Fibroblast of gingiva (primary cell): ENCODE measurements at regions not wholly inside any gene's neighbourhood (a gene's known extent, or its start where the extent isn't known, plus 50 kb on each side); places are given as distances from the start of the nearest gene placed in this dataset.
"Not testable (repeated sequence)": the region's sequence is repeated elsewhere in the genome, so short reads cannot be mapped to it uniquely, and the experiment has no call there.

Experiments used
- DNase-seq: peaks from one replicate; pipeline ENCODE4 v3.0.0-alpha.2; 2011; ENCODE audit warnings: low read depth

DNA sequence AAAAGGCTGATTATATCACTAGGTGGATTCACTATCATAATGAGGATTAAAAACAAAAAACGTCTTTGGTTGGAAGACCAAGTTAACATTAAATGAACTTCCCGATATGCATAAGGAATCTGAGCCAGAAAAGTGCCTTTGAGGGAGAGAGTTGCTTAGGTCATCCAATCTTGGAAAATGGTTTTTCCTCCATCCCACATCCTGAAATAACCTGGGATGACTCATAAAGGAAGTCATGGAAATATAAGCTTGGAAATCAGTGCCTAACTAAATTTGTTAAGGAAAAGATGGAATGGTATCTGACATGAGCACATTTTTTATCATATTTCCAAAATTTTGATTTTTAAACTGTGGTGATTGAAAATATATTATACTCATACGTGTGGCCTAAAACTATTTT lies 66.0 kb downstream of the KBTBD8 start:
- no peak for DNase-seq

DNA sequence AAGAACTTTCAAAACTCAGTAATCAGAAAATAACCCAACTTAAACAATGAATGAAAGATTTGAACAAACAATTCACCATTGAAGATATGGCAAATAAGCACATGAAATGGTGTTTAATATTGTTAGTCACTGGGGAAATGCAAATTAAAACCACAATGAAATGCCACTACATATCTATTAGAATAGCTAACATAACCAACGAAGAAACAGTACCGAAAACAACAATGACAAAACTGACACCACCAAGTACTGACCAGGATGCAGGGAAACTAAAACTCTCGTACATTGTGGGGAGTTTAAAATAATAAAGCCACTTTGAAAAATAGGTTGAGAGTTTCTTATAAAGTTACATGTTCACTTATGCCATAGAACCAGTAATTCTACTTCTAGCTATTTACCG lies 69.1 kb downstream of the KBTBD8 start:
- no peak for DNase-seq

DNA sequence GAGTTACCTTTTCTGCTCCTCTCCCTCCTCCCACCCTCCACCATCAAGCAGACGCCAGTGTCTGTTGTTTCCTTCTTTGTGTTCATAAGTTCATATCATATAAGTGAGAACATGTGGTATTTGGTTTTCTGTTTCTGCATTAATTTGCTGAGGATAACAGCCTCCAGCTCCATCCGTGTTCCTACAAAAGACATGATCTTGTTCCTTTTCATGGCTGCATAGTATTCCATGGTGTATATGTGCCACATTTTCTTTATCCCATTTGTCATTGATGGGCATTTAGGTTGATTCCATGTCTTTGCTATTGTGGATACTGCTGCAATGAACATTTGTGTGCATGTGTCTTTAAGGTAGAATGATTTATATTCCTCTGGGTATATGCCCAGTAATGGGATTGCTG lies 74.5 kb downstream of the KBTBD8 start:
- DNase-seq = not testable (repeated sequence)

DNA sequence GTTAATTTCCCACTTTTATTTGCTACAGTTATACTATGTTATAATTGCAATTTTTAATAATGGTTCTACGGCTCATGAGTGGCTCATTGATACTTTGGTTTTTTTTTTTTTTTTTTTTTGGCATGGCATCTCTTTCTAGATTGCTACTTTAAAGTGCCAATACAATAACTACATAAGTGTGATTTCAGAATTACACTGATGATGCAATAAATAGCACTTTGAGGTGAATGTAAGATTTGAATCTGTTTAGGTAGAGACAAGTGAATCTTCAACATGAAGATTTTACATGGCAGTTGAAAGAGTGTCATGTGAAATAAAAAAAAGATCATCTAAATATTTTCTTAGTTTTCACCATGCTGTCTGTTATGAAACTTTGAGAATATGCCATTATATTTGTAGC lies 75.7 kb downstream of the KBTBD8 start:
- no peak for DNase-seq

DNA sequence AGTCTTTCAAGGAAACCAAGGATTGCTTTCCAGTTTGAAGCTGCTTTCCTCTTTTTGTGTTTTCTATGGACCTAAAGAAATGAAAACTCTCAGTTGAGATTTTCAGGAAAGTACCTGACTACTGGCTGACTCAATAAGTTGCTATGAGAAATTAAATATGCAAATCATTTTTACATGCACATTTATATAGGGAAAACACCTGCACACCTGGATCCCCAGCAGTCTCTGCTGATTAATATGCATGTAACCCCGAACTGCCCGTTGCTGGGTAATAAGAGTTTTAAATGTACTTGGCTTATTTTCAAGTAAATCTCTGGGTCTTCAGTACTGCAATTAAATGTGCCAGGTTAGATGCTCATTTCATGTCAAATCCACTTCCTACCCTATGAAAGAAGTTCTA lies 77.2 kb downstream of the KBTBD8 start:
- no peak for DNase-seq

DNA sequence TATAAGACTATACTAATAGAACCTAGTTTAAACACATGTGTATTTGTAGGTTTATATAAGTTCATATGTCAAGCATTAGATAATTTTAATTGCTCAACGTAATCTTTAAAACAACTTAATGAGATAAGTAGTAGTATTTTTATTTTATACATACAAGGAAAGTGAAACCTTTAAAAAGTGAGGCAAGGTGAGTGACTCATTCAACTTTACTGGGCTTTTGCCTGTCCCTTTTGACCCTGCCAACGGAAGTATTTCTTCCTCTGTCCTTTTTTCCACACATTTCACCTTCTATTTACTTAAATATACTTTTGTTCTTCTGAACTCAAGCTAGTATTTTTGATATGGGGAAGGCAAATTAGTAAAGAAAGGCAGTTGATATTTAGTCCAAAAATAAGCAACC lies 78.5 kb downstream of the KBTBD8 start:
- no peak for DNase-seq

DNA sequence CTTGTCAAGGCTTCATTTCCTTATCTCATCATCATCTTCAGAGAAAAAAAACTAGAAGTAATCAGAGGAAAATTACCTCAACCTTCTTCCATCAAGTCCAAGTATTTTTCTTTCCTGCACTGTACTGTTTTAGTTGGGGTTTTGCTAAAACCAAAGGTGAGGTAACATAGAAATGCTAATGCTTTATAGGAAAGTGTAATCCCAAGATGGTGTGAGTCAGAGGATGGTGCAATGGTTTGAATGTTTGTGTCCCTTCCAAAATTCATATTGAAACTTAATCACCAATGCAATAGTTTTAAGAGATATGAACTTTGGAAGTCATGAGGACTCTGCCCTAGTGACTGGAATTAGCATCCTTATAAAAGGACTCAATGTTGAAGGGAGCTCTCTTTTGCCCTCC lies 79.5 kb downstream of the KBTBD8 start:
- peak; percentile 59 for DNase-seq

DNA sequence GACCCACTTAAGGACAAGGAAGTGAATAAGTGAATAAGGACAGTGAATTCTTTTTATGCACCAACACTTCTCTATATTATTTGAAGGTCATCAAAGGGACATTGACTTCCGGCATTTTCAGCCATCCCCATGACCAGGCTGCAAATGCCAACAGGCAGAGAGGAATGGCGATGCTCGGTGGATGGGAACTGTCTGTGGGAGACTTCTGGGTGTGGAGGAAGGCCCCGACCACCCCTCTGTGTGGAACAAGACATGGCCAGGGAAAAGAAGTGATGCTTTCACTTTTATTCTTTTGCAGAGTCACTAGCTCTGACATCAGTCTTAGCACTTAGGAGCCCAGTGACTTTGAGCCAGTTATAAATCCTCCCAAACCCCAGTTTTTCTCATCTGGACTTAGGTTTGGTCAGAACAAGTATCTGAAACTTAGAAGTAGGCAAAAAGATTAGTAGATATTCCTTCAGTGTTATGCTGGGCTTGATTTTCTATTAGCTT lies 84.5 kb downstream of the KBTBD8 start:
- DNase-seq = no peak

DNA sequence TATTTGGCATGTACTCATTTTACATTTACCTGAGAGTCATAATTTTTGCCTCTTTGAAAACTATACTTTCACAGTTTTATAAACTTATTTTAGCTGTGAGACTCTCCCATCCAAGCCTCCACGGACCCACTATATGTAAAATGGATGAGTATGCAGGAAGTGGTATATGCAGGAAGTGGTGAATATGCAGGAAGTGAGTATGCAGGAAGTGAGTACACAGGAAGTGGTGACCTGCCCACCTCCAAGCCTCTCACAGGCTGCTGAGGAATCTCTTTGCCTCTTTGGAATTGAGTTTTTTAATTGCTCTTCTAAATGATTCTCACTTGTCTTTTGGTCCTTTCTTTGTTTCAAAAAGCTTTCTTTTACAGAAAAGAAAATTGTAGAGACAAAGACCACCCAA lies 85.2 kb downstream of the KBTBD8 start:
- DNase-seq = no peak

DNA sequence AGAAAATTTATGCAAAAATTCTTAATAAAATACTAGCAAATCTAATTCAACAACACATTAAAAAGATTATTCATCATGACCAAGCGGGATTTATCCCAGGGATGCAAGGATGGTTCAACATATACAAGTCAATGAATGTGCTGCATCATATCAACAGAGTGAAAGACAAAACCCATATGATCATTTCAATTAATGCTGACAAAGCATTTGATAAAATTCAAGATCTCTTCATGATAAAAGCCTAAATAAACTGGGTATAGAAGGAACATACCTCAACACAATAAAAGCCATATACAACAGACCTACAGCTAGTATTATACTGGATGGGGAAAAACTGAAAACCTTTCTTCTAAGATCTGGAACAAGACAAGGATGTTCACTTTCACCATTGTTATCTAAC lies 89.7 kb downstream of the KBTBD8 start:
- no peak for DNase-seq

DNA sequence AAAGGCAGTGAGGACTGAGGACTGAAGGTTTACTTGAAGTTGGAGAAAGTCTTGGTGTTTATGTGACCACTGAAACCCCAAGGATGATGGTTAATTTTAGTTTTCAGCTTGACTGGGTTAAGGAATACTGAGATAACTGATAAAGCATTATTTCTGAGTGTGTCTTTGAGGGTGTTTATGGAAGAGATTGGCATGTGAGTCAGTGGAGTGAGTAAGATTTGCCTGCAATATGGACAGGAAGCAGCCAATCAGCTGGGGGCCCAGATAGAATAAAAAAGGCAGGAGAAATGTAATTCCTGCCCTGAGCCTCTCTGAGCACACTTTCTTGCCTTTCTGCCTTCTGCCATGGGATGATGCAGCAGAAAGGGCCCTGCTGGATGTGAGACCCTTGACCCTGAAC lies 92.4 kb downstream of the KBTBD8 start:
- peak; percentile 19 for DNase-seq

DNA sequence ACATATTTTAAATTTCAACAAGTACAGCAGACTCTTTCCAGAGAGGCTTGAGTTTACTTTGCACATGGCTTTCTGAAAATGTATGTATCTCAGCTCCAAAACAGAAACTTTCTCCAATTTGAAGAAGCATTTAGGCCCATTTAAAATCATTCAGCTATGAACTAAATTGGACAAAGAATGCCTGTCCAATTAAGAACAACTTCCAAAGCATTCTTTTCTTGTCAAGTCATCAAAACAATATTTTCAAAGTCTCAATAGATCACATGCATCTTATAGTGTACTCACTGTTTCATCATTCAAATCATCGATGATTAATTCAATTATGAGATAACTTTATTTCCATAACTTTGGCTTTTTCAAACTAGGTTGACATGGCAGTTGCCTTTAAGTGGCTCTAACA lies 95.2 kb downstream of the KBTBD8 start:
- no peak for DNase-seq

DNA sequence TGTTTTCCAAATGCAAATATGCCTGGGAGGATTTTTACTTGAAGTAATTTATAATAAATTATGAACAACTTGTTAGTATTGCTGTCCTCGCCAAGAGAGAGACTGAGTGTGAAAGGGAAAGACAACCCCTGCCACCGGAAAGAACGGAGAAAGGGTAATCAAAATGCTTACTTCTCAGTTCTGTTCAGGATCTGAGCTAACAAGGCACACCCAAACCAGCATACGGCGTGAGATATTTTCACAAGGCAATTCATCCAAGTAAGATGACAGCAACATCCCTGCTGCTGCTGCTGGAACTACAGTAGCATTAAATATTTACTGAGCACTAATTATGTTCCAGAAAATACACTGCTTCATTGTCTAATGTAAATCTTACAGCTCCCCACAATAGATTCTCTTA lies 96.1 kb downstream of the KBTBD8 start:
- DNase-seq = no peak

DNA sequence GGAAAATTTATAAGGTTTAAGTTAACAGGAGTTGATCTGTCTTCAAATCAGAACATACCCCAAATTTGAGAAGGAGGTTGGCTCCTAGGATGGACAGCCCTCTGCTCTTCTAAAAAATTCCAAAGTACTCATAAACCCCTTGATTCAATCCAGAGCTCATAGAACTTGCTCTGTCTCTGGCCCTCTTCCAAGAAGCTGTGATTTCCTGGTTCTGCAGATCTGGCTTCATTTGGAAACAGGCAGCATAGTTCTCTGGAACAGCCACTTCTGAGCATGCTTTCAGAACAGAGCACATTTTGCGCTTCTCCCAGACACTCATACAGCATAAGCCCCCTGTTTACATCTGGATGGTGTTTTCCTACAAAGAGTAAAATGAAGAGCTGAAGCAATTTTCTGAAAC lies 96.7 kb downstream of the KBTBD8 start:
- peak; percentile 13 for DNase-seq

DNA sequence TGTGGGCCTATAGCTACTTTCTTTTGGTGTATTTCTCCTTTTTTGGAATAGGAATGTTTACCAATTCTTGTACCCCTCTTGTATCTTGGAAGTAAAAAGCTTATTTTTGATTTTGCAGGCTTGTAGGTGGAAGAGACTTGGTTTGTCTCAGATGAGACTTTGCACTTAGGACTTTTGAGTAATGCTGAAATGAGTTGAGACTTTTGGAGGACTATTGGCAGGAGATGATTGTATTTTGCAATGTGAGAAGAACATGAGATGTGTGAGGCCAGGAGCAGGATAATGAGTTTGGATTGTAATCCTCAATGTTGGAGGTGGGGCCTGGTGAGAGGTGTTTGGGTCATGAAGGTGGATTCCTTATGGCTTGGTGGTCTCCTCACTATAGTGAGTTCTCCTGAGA lies 106.3 kb downstream of the KBTBD8 start:
- no peak for DNase-seq

DNA sequence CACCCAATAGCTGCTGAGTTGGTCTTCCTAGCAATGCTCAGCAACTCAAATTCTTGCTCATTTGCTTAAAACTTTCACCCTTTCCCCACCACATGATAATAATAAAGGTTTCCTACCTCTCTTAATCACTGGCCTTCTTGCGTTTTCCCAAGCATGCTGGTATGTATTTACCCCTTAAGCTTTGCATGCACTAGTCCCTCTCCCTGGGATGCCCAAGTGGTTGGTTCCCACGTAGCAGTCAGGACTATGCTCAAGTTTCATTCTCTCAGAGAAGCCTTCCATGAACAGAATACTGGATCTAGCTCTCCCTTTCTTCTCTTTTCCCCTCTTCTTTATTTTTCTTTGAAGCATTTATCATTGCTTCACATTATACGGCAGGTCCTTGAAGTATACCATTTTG lies 108.8 kb downstream of the KBTBD8 start:
- no peak for DNase-seq

DNA sequence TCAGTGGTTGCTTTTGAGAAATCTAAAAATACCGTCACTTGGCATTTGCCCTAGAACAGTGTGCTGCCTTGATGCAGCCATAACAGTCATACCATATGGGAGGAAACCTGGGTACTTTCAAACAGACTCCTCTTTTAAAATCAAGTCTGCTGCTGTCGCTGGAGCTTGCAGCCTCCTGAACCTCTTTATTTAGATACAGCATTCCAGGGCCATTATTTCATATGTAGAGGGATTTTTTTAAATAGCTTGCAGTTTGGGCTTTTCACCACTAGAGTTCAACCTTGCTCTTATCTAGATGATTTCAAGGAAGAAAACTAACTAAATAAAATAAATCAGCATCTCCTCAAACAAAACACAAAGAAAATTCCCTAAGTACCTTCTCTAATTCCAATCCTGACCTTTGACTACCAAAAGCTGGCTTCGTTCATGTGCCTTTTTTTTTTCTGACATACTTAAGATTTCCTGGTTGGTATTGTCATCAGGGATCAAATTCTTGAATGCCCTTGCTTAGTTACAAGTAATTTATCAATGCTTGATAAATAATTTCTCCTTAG lies 111.6 kb downstream of the KBTBD8 start:
- peak; percentile 63 for DNase-seq

DNA sequence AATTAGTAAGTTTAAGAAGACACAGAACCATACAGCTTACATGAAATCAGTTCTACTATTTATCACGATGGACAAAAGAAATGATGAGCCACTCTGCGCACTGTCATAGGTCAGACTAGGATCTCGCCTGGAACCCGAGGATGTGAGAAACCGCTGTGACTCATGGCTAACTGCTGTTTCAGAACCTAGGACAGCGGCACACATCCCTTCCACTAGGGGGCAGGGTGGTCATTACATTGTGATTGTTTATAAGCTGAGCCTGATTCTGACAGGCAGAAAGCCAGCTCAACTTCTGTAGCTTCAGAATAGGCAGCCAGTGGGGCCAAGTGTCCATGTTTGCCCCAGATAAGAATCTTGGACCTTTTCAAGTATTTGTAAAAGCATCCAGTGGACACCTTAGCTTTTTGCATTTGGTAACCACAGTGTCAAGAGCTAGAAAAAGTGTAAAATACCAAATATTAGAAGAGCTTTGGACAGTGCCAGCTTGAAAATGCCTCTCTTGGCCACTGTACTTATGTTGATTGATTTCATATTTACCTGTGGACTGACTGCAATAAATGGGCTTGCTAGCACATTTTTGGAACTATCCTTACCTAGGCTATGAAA lies 115.8 kb downstream of the KBTBD8 start:
- peak; percentile 69 for DNase-seq

DNA sequence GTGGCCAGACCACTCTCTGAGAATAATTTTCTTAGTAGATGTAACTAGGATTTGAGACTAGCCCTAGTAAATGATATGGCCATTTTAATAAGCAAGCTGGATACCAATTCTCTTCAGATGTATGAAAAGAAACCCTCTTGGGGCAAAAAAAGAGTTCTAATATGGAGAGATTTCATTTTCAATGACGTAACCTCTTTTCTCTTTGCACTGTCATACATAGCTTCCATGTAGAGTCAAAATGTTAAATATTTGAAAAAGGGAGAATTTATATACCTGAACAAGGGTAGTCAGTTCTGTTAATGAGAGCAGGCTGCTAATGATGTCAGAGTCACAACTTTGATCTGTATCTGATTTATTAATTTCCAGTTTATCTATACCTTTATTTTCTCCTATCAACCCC lies 120.0 kb downstream of the KBTBD8 start:
- no peak for DNase-seq

DNA sequence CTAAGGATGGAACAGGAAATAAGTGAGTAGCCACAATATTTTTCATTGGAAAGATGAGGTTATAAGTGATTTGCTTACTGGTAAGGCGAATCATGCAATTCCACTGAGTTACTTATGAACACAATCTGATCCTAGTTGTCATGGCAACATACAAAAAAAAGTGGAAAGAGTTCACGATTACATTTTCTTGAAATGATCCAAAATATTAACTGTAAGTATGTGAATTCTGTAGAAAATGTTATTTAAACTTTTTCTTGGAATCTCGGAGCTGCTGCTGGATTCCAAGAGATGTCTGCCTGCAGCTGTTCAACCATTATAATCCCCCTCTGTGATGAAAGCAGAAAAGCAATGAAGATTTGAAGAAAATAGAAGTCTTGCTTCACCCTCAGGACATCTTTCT lies 120.5 kb downstream of the KBTBD8 start:
- DNase-seq = no peak

DNA sequence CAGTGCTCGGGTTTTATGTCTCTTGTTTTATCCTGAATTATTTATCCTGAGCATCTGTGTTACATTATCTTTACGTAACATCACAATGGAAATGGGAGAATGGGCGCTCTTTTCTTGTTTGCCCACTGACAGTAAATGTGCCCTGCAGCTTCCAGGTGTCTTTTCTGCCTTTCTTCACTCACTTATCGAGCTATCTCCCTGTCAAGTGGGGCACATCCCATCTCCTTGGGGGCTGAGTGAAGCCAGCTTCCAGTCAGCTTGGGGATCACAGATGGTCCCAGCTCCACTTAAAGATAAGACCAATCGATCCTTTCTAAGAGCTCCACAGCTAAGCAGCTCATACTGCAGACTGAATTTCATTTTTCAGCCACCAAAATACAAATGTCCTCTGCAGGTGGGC lies 125.8 kb downstream of the KBTBD8 start:
- DNase-seq = no peak

DNA sequence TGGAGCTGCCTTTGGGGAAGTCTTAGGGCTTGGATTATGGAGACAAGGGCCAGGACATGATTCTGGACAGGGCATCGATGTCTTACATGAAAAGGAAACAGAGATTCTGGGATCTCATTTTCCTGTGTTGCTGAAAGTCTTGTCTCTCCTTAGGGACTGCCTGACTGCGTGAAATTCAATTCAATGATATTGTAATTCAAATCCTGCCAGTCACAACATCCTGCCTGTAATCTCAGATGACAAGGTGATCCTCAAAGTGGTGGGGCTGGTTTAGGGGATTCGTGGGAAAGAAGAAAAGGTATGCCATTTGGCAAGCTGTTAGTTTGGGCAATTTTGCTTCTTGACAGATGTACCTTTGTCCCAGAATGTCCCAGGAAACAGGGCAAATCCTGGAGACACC lies 129.1 kb downstream of the KBTBD8 start:
- no peak for DNase-seq

DNA sequence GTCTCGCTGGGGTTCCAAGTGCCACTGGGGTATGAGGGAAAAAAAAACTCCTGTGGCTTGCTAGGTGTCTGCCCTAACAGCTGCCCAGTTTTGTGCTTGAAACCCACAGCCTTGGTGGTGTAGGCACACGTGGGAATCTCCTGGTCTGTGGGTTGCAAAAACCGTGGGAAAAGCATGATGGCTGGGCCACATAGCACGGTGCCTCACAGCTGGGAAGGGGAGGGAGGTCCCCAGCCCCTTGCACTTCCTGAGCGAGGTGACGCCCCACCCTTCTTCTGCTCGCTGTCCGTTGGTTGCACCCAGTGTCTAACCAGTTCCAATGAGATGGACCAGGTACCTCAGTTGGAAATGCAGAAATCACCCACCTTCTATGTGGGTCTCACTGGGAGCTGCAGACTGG lies 144.3 kb downstream of the KBTBD8 start:
- no peak for DNase-seq

DNA sequence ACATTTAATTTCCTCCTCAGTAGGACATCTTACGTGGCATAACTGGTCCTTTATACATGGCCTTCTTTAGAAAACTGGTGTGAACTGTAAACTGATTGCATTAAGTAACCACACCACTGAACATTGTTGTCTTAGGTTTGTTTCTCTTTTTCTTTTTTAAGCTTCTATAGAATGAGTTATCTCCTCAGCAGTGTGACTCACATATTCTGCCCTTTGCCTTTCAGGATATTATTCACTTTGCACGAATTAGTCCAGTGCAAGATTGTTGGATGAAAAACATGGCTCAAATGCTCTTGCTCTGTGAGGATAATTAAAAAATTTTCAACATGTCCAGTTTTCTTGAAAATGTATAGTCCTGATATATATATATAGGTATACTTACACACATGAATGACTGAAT lies 147.6 kb downstream of the KBTBD8 start:
- DNase-seq = no peak
